HuH-7 (cell line): ENCODE measurements at regions not wholly inside any gene's neighbourhood (a gene's known extent, or its start where the extent isn't known, plus 50 kb on each side); places are given as distances from the start of the nearest gene placed in this dataset.

Source experiments
- DNase-seq: peaks from one replicate; pipeline ENCODE4 v3.0.0; 2011; ENCODE audit warnings: low spot score

DNA sequence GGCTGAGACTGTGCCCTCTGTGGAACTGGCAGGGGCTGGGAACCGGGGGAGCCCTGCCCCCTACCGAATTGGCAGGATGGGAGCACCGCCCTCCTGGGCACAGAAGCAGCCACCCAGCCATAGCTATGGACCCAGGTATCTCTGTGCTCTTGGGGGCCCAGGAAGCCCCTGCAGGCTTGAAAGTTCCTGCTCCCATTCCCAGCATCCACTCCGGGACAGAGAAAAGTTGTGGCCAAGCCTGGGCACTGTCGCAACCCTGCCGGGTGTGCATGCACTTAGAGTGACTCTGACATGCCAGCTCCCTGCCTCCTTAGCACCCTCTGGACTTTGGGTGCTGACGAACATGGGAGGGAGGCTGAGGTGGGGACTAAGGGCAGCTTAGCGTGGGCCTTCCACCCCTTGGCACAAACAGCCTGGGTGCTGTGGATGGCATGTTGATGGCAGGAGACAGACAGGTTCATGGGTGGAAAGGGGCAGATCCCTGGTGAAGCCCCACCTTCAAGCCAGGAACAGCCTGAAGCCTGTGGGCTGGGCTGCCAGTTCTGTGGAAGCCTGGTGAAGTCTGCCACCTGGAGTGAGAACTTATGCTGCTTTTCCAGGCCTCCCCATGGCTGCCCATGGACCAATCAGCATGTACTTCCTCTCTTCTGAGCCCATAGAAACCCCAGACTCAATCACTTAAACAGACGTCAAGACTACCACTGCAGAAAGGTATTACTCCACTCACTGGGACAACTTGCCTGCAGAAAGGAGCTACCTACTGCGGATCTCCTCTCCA, 279.0 kb downstream of the ATXN7L3B start:
- no peak for DNase-seq

GRCh38 chr12:74817499-74817898, 279.9 kb downstream of the ATXN7L3B start:
- DNase-seq = no peak

- no peak for DNase-seq
These were observed 280.8 kb downstream of the ATXN7L3B start for GRCh38 chr12:74818412-74818811.

GRCh38 chr12:74820324-74820723, 282.7 kb downstream of the ATXN7L3B start:
- no peak for DNase-seq

DNA sequence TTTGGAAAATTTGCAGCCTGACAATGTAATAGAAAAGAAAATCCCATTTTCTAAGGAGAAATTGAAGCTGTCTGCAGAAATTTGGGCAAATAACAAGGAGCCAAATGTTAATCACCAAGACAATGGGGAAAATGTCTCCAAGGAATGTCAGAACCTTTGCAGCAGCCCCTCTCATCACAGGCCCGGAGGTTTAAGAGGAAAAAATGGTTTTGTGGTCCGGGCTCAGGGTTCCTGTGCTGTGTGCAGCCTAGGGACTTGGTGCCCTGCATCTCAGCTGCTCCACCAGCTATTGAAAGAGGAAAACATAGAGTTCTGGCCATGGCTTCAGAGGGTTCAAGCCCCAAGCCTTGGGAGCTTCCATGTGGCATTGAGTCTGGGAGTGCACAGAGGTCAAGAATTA, 298.9 kb downstream of the ATXN7L3B start:
- no peak for DNase-seq

DNA sequence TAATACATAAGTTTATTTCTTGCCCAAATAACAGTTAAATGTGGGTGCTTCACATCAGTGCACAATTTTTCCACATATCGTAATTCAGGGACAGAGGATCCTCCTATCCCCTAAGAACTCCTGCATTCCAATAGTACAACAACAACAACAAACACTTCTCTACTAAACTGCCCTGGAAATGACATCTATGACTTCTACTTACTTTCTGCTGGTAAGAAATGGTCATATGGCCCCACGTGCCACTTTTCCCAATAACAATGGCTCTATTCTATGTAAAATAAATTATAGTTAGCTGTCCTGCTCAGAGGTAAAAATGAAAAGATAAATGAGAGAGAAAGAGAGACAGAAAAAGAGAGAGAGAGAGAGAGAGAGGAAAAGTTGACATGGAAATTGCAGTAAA, 308.5 kb downstream of the ATXN7L3B start:
- DNase-seq = no peak

DNA sequence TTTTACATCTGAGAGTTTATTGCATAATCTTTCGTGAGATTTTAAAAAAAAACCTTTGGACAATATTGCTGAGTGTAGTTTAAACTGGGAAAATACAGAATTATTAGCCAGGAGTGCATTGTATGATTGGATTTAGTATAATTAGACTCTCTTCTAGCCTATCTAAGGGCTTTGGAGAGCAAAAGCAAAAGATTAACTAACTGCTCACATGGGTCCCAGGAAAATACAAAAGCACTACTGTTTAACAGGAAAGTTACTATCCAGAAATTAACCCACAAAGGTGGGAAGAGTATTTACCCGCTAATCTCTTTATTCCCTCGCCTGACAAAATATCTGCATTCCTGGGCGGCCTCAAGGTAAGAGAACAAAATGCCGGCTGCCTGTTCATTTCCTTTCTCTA, 309.5 kb downstream of the ATXN7L3B start:
- peak; percentile 26 for DNase-seq

DNA sequence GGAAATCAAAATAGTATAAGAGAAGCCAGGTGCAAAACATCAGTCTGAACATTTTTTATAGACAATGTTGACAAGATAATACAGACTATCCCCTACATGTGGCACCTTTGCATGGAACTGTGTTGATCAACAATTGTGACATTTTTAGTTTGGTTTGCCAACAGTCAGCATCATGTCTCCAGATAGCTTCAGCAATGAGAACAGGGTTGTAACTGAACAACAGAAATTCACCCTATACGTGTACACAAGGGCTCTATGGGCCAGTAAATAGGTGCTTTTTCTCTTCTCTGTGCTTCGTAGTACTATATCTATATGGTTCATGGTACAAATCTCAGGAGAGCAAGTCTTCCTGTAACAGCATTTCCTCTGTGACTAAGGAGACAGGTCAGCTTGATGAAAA, 310.4 kb downstream of the ATXN7L3B start:
- DNase-seq = no peak

DNA sequence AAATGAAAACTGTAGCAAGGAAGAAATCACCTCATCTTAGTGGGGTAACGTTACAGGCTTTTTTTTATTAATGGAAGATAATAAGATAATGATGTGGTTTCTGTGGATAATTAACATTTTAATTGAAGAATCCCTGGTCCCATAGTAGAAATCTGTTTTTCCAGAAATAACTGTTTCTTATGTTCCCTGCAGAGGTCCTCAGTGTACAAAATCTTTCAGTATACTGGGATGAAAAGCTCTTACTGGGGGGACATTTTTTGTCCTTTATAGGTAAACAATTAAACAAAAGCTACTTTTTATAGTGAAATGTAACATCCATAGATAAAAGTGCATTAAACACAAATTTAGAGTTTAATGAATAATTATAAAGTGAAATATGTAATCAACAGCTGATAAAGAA, 312.2 kb downstream of the ATXN7L3B start:
- DNase-seq = no peak

DNA sequence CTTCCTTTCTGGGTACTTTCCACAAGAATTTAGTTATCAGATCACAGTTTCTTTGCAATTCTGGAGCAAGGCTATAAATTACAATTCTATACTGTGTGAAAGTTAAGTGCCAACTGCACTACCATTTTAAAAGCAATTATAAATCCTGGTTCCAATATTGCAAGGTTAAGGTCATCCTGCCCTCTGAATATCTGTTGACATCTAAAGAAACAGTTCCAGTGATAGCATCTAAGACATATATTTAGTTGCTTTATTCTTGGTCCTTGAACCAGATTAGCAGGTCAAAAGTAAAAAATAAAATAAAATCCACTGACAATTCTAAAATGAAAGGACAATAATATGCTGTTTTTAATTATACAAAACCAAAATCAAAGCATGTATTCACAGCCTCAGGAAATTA, 334.2 kb downstream of the ATXN7L3B start:
- no peak for DNase-seq

- no peak for DNase-seq
These were observed 323.9 kb downstream of the KCNC2 start for GRCh38 chr12:74885775-74886174.

- no peak for DNase-seq
These were observed 320.6 kb downstream of the KCNC2 start for GRCh38 chr12:74889073-74889472.

GRCh38 chr12:74889563-74890236, 319.9 kb downstream of the KCNC2 start:
- DNase-seq = no peak

DNA sequence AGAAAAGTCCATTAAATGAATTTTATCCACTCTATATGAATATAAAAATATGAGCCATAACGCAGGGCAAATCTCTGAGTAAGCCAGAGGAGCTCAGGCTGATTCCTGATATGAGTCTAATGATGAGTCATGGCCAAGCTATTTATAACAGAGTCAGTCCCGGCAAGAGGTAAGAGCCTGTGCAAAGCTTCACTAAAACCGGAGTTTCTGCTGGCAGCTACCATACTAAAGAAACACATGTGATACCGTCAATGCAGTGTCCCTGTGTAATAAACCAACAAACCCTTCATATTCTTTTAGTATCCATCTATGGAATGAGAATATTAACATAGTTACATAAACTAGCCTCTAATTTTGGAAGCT, 319.4 kb downstream of the KCNC2 start:
- DNase-seq = peak; percentile 28

DNA sequence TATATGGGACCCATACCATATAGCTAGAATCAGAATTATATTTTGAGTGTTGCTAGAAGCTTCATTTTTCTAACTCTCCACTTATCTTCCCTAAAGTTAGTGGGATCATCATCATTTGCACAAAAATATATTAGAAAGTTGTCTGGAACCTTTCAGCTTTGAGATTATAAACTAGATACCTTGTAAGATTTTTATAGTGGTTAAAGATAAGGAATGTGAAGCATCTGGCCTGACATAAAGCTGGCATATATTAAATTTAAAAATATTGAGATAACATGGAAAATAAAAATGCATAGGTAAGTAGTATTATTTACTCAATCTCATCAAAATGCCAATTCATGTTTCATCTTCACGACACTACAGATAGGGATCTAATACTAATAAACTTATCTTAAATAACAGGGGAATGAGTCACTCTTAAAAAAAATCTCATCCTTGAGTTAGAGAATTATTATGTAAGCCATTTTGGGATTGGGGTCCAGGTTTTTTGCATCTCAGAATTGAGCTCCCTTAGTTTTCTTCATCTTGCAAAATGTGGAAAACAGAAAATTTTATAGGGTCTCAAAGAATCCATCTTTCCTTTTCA, 318.5 kb downstream of the KCNC2 start:
- no peak for DNase-seq

DNA sequence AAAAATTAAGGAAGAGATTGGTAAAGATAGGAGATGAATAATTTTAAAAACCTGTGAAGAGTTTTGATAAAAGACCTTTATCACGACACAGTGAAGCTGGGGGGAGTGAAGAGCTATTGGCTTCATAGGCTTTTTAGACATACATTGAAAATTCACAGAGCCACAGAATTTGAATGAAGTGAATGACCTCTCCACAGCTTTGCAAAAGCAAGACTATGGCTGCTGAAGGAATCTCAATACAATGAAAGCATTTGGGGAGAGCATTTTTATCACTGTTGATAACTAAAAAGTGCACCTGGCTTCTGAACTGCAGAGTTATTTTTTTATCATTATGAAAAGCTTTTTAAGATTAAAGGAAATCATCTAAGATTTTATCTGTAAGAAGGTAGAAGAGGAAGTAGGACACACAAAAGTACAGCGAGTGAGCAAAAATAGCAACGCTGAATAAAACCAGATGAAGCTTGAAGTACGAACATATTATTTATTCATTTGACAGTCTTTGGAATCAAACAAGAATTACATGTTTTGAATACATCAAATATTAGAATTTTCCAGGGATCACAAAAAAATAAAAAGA, 317.5 kb downstream of the KCNC2 start:
- DNase-seq = no peak

DNA sequence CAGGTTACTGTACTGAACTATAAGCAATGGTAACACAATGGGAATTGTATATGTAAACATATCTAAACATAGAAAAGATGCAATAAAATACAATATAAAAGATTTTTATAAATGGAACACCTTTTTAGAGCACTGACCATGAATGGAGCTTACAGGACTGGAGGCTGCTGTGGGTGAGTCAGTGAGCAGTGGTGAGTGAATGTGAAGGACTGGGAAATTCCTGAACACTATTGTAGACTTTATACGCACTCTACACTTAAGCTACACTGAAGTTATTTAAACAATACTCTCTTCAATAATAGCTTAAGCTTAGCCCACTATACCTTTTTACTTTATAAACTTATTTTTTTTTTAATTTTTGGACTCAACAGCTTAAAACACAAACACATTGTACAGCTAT, 313.5 kb downstream of the KCNC2 start:
- DNase-seq = no peak

- no peak for DNase-seq
These were observed 312.0 kb downstream of the KCNC2 start for GRCh38 chr12:74897425-74898211.

DNA sequence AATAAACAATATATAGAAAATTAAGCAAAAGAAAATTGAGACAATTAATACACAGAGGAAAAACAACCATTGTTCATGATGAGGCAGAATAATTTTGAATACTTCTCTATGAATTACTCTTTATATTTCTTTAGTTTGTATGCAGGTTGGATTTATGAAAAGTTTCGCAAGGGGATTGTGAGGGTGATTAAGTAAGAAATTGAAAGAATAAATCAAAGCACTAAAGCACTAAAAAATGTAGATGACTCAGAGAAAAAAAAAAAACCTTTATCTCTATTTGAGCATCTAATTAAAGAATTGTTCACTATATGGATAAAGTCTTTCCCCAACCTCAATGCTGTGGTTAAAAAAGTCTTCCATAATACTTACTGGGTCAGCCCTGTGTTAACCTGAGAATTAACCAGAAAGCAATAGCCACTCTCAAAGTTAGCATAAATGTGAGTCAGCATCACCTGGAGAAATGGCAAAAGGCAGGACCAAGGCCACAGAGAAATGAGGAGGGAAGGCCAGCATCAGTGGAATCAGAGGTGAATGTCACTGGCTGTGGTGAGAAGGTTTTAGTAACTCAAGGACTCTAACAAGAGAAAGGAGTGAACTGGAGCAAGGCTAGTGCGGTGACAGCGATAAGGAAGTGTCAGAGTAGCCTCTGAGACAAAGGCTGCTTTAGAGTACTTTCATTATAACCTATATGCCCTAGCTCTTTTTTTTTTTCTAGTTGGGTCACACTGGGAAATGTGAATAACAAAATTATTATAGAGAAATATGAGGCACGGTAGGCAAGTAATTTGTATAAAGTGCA, 310.4 kb downstream of the KCNC2 start:
- no peak for DNase-seq

GRCh38 chr12:74900232-74900631, 309.4 kb downstream of the KCNC2 start:
- DNase-seq = no peak

DNA sequence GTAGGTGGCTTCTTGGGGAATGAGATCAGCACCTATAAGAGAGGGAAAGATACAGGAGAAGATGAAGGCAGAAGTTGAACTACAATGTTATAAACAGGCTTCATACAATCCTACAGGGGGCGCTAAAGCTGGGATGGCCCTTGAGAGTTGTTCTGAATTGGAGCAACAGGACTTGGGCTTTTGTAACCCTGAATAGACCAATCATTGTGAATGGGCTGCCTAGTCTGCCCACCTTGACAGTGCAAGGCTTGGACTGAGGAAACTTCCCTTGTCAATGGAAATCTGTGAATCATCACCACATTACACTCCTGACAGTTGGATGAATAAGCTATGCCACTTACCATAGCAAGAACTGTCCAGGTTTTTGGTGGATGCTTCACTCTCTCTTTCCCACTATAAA, 306.1 kb downstream of the KCNC2 start:
- no peak for DNase-seq

- no peak for DNase-seq
These were observed 303.4 kb downstream of the KCNC2 start for GRCh38 chr12:74906224-74906623.
